Amniotic stem cell (primary cell): ENCODE measurements at regions not wholly inside any gene's neighbourhood (a gene's known extent, or its start where the extent isn't known, plus 50 kb on each side); places are given as distances from the start of the nearest gene placed in this dataset.
"Not testable (repeated sequence)": the region's sequence is repeated elsewhere in the genome, so short reads cannot be mapped to it uniquely, and the experiment has no call there.

Experiments used
- DNase-seq: peaks from one replicate; lab custom pipeline; 2025; lab: John Stamatoyannopoulos, UW

DNA sequence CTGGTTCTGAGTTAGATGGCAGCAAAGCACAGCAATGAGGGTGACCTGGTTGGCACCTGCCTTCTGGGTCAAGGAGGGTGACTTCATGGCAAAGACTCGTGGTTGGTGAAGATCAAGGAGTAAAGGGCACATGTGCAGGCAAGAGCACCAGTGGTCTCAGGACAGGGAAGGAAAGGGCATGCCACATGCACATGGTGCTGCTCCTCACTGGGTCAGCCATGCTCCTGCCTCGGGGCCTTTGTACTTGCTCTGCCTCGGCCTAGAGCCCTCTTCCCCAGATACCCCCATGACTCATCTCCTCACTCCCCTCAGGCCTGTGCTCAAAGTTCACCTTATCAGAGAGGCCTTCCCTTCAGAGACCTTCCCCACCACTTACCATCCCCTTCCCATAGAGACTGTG lies 106.7 kb upstream of the KDM7A start:
- DNase-seq: no peak

DNA sequence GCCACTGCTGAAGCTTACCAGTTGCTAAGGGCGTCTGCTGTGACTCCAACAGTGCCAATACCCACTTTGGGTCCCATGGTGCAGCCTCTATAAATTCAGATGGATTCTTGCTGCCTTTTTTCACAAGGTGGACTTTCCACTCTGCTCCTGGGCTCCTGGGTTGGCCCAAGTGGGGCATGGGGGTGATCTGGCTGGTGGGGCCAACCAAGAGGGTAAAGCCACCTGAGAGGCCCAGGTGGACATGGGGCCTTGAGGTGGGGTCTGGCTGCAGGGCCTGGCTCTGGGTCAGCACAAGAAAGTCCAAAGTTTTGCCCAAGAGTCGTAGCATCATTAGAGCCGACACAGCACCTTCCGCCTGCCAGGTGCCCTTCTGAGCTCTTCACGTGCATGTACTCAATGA lies 105.2 kb upstream of the KDM7A start:
- DNase-seq: no peak

DNA sequence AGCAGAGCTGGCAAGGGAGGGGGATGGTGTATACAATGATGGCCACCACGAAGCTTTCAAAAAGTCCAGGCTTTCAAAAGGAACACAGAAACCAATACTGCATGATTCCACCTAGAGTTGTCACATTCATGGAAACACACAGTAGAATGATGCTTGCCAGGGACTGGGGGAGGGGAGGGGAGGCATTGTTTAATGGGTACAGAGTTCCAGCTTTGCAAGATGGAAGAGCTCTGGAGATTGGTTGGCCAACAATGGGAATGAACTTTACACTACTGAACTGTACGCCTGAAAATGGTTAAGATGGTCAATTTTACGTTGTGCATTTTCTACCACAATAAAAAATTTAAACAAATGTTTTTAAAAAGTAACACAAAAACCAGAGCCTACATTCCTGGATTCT lies 104.5 kb upstream of the KDM7A start:
- DNase-seq: no peak

DNA sequence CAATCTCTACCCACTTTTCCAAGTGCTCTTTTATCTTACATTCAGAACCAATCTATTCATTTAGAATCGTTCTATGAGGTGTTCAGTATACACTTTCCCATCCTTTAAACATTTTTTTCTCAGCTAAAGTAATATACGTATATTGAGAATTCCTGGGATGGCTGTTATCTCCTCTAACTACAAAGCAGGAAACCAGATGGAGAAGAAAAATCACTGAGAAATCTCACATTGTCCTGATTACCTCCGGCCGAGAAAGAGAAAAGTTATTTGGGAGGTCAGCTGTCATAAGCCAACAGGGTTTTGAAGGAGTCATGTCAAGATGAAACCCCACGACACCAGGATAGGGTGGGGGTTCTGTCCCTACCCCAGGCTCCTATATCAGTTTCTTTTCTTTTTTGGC lies 99.2 kb upstream of the KDM7A start:
- DNase-seq: no peak

DNA sequence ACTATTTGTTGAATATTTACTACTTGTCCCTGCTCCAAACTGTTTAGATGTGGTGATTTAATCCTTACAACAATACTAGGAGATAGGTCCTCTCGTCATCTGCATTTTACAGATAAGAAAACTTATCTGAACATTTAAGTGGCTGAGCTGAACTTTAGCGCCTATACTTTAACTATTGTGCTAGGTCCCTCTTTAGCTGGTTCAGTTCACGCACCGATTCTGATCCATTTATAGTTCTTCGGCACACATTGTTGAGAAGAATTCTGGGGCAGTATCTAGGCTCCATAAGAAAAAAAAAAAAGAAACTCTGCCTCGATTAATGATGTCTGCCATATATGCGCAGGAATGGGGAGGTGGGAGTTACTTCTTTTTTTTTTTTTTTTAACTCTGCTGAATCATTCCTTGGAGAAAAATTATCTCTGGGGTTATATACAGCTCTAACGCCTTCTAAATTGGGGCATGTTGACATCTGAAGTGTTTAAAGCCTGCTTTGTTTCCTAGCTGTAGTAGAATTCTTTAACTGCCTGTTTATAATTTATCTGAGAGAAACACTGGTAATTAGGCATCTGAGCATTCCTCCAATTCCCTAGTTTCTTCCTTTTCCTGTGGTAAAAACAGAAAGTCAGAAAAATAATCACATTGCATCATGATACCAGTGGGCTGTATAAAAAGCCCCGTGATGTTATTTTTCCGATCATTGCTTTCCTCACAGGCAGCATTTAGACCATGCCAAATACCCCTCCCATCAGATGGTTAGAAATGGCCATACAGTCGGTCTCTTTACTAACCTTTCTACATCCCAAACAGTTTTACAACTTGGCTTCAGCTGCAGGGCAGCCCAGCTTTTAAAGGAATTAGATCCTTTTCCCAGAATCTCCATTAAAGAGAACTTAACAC lies 98.5 kb upstream of the KDM7A start:
- no peak for DNase-seq

DNA sequence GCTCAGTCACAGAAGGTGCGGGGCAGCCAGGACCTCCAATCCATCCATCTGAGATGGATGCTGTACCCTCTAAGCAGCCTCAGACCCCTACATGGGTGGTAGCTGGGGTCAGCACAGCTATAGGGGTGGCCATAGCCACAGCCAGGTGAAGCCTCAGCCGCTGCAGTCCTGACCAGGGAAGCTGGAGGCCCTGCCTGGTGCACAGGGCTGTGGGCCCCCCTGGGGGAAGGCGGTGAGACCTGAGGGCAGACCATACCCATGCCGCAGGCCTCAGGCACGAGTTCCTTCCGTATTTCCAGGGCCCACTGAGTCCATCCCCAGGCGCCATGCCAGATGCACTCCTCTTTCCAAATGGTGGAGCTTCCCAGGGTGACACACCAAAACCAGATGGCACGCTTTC lies 96.6 kb upstream of the KDM7A start:
- no peak for DNase-seq

DNA sequence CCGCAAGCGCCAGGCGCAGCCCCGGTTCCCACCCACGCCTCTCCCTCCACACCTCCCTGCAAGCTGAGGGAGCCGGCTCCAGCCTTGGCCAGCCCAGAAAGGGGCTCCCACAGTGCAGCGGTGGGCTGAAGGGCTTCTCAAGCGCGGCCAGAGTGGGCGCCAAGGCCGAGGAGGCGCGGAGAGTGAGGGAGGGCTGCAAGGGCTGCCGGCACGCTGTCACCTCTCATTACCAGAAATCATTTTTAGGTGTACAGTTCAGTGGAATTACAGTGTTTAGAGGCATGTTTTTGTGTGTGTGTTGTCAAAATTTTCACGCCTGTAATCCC lies 94.8 kb upstream of the KDM7A start:
- DNase-seq: not testable (repeated sequence)

DNA sequence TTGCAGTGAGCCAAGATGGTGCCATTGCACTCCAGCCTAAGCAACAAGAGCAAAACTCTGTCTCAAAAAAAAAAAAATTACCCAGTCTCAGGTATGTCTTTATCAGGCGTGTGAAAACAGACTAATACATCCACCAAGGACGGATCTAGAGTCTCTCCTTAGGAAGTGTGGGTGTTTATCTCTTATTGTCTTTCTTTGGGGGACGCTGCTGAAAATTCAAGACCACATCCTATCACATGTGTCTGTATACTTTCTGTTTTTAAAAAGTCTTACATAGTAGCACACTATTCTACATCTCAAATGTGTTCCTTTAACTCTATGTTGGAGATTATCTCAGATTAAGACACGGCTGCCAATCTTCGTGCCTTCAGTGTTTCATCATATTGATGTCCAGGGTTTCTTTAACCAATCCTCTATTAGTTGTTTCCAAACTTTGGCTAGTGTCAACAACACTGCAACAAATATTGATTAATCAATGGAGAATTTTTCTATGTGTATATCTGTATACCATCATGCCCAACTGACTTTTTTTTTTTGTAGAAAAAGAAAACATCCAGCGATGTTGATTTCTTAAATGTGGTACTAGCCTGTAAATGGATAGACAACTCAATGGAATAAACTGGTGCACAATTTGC lies 92.3 kb upstream of the KDM7A start:
- no peak for DNase-seq

DNA sequence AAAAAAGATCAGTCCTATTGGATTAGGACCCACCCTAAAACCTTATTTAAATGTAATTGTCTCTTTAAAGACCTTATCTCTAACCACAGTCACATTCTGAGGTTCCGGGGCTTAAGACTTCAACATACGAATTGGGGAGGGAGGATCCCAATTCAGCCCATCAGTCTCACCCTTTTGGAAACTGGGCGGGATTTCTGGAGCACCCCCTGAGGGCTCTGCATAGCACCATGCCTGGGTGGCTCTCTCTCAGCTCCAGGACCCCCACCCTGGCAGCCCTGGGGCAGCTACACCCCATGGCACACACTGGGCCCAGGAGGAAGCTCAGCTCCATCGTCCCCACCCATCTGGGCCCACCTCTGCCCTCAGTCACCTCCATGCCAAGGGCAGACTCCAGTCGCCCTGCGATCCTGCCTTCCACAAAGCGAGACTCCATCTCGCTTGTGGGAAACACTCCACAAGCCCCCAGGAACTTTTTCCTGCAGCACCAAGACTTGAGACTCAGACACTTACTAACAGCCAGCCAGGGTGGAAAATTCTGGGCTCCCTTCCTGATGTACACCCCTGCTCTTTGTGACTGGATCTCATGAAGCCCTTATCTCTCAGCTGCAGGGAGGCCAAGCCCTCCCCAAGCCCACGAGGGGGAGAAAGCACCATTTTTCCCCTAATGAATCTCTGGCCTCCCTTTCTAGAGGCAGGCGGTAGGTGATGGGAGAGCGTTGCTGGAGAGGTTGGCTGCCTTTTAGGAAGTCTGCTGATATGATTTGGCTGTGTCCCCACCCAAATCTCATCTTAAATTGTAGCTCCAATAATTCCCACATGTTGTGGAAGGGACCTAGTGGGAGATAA lies 90.8 kb upstream of the KDM7A start:
- DNase-seq: no peak

DNA sequence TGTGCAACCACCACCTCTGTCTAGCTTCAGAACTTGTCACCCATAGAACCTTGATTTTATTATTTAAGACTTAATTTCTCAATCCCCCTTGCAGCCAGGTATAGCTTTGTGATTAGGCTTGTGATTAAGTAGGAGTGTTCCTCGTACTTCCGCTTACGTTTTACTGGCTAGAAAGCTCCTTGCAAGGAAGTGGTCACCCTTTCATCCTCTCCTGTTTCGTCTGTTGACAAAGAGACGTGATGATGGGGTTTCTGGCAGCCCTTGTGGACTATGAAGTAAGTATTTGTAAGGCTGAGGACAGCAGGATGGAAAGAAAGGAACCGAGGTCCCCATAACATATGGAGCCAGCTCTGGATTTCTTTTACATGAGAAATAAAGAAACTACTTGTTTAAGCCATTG lies 86.5 kb upstream of the KDM7A start:
- DNase-seq: no peak

DNA sequence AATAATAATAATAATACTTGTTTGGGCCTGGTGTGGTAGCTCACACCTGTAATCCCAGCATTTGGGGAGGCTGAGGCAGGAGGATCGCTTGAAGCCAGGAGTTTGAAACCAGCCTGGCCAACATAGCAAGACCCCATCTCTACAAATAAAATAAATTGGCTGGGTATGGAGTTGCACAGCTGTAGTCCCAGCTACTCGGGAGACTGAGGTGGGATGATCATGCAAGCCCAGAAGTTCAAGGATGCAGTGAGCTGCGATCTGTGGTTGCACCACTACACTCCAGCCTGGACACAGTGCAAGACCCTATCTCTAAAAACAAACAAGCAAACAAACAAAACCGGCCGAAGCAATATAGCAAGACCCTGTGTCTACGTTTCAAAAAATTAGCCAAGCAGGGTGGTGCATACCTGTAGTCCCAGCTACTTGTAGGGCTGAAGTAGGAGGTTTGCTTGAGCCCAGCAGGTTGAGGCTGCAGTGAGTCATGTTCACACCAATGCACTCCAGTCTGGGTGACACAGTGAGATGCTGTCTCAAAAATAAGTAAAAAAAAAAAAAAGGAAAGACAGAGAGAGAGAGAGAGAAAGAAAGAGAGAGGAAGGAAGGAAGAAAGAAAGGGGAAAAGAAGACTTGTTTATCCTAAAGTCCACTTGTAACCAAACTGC lies 85.6 kb upstream of the KDM7A start:
- DNase-seq: no peak

DNA sequence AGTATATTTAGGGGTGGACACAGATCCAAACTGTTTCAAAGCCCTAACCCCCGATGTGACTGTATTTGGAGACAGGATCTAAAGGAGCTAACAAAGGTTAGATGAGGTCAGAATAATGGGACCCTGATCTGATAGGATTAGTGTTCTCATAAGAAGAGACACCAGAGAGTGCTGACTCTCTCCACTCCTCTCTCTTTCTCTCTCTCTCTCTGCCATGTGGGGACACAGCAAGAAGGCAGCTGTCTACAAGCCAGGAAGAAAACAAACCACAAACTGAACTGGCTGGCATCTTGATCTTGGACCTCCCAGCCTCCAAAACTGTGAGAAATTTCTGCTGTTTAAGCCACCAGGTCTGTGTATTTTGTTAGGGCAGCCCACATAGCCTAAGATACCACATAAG lies 84.7 kb upstream of the KDM7A start:
- DNase-seq: no peak

DNA sequence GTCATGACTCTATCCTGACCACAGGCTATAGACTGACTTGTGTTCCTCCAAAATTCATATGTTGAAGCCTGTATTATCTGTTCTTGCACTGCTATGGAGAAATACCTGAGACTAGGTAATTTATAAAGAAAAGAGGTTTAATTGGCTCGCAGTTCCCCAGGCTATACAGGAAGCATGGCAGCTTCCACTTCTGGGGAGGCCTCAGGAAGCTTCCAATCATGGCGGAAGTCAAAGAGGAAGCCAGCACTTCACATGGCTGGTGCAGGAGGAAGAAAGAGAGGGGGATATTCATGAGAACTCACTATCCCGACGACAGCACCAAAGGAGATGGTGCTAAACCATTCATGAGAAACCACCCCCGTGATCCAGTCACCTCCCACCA lies 84.3 kb upstream of the KDM7A start:
- DNase-seq: no peak

DNA sequence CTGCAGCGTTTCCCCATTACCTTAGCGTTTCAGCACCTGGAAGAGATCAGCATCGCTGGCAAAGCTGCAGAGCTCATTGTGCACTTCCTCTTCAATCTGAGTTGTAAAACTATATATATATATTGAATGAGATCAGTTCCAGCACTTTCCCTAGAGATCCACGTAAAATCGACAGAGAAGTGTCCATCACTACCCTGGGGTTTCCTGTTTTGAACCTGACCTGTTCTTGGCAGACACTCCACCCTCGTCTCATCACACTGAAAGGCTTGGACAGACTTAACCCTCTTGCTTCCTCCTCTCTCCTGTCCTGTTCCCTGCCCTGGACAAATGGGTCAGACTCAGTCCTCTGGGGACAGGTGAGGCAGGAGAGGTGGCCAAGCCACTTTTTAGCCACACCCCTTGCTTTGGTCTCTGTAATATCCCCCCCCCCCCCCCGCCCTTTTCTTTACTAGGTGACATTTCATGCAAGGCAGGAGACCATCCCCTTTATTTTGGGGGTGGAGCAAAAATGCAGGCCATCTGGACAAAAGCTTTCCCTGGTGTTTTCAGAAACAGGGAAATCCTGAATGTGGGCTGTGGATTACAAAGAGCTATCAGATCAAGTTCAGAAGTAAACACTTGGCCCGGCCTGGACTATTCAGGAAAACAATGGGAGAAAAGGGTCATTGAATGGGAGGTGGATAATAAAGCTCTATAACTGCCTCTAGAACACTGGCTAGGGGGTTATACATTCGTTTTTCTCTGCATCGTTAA lies 83.7 kb upstream of the KDM7A start:
- no peak for DNase-seq

DNA sequence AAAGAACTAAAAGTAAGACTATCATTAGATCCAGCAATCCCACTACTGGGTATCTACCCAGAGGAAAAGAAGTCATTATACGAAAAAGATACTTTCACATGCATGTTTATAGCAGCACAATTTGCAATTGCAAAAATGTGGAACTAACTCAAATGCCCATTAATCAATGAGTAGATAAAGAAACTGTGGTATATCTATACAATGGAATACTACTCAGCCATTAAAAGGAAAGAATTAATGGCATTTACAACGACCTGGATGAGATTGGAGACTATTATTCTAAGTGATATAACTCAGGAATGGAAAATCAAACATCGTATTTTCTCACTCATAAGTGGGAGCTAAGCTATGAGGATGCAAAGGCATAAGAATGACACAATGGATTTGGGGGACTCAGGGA lies 80.5 kb upstream of the KDM7A start:
- DNase-seq: not testable (repeated sequence)

DNA sequence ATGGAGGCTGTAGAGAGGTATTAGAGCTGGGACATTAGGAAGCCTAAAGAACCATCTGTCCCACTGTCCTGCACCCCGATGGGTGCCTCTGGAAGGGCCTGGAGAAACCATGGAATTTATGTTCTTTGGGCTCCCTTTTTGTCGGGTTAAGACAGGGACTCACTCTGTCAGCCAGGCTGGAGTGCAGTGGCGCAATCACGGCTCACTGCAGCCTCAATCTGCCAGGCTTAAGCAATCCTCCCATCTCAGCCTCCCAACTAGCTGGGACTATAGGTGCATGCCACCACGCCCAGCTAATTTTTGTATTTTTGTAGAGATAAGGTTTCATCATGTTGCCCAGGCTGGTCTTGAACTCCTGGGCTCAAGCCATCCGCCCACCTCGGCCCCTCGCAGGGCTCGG lies 78.2 kb upstream of the KDM7A start:
- DNase-seq: not testable (repeated sequence)

DNA sequence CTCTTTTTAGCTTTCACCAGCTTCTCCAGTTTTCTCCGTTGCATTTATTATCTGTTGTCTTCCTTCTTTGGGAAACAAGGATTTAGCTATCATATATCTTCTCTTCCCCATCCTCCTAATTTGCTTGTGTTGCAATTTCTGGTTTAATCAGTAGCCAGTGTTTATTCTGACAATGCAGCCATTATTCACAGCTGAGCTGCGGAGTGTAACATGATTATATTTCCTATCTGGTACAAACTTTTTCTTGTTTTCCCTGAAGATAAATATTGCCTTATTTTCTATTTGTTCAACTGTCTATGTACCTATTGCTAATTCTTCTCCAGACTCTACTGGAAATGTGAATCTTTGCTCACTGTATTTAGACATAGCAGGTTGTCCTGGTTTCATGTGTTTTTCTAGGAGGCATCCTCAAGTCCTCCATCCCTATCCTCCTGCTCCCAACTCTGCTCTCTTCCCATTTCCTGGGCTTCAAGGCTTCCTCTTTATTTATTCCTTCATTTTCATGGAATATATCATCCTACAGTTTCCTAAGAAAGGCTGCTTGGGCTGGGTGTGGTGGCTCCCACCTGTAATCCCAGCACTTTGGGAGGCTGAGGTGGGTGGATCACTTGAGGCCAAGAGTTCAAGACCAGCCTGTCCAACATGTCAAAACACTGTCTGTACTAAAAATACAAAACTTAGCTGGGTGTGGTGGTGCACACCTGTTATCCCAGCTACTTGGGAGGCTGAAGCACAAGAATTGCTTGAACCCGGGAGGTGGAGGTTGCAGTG lies 72.4 kb upstream of the KDM7A start:
- no peak for DNase-seq

DNA sequence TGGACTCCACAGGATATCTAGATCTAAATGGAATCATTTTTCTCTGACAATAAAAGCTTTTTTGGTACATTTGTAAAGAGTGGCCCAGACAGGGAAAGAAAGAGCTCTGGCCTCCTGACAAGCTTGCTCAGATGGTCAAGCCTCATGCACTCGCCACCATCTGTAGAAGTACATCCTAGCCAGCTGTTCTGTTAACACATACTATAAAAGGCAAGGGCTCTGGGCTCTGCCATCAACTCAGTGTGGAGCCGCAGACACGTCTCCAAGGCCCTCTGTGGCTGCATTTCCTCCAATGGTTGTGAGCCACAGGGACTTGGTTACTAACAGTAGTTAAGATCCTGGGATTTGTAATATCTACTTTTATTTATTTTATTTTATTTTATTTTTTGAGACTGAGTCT lies 70.8 kb upstream of the KDM7A start:
- DNase-seq: no peak

DNA sequence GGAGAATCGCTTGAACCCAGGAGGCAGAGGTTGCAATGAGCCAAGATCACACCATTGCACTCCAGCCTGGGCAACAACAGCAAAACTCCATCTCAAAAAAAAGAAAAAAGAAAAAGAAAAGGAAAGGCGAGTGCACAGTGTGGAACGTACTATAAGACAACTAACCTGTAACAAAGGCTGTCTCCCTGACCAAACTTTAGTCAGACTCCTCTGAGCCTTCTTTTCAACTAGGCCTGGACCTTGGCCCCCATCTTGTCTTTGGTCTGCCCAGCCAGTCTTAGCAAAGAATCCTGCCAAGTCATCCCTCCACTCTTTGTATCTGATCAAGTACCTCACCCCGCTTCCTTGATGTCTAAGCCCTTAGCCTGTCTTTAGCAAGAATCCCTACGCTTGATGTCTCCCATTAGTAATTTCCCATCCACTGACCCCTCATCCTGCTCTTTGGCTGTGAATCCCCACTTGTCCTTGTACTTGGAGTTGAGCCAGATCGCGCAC lies 68.9 kb upstream of the KDM7A start:
- DNase-seq: no peak
